ENCODE measurements at regions not wholly inside any gene's neighbourhood (a gene's known extent, or its start where the extent isn't known, plus 50 kb on each side); places are given as distances from the start of the nearest gene placed in this dataset.
A peak's percentile ranks its signal among the peaks of the same experiment; 100 is the strongest.

GRCh38 chr11:10930972-10931760 is 73.3 kb upstream of the ZBED5 start:
- H3K79me2 ChIP-seq (ENCODE audit: control insufficient read depth, insufficient read depth, low read length, unreplicated experiment), result no peaks in the 10 kb centered on the region
- H3K4me1 ChIP-seq (ENCODE audit: control insufficient read depth, insufficient read depth, low read length, unreplicated experiment), result peaks cover 19% of the 10 kb centered on the region
- peak overlapping the region; percentile 87 for H2AFZ ChIP-seq (ENCODE audit: low read length, unreplicated experiment)
- H3K4me3 ChIP-seq (ENCODE audit: low read depth, low read length), result peak overlapping the region; percentile 87
- no peaks in the 10 kb centered on the region for H3K36me3 ChIP-seq (ENCODE audit: insufficient read depth, low read length)
- peak overlapping the region; percentile 85 for H3K27ac ChIP-seq (ENCODE audit: low read depth, low read length)
- no peaks in the 10 kb centered on the region for H3K27me3 ChIP-seq (ENCODE audit: insufficient read depth, low read length)

GRCh38 chr11:10930224-10930971 is 72.5 kb upstream of the ZBED5 start:
- H3K79me2 ChIP-seq (ENCODE audit: control insufficient read depth, insufficient read depth, low read length, unreplicated experiment), result no peaks in the 10 kb centered on the region
- peaks cover 19% of the 10 kb centered on the region for H3K4me1 ChIP-seq (ENCODE audit: control insufficient read depth, insufficient read depth, low read length, unreplicated experiment)
- peak overlapping the region; percentile 85 for H3K27ac ChIP-seq (ENCODE audit: low read depth, low read length)
- no peaks in the 10 kb centered on the region for H3K27me3 ChIP-seq (ENCODE audit: insufficient read depth, low read length)
- peak overlapping the region; percentile 87 for H3K4me3 ChIP-seq (ENCODE audit: low read depth, low read length)
- H3K36me3 ChIP-seq (ENCODE audit: insufficient read depth, low read length), result no peaks in the 10 kb centered on the region
- peak overlapping the region; percentile 87 for H2AFZ ChIP-seq (ENCODE audit: low read length, unreplicated experiment)

- Histone ChIP-seq H3K36me3 (ENCODE audit: insufficient read depth, low read length) (no peaks in the 10 kb centered on the region), H3K27ac (ENCODE audit: low read depth, low read length) (no peak overlapping the region), H2AFZ (ENCODE audit: low read length, unreplicated experiment) (no peak overlapping the region), H3K79me2 (ENCODE audit: control insufficient read depth, insufficient read depth, low read length, unreplicated experiment) (no peaks in the 10 kb centered on the region), H3K27me3 (ENCODE audit: insufficient read depth, low read length) (no peaks in the 10 kb centered on the region), H3K4me1 (ENCODE audit: control insufficient read depth, insufficient read depth, low read length, unreplicated experiment) (peaks cover 15% of the 10 kb centered on the region), H3K4me3 (ENCODE audit: low read depth, low read length) (no peak overlapping the region)
These were observed 69.7 kb upstream of the ZBED5 start for GRCh38 chr11:10927538-10927937.

- Histone ChIP-seq H3K4me1 (ENCODE audit: control insufficient read depth, insufficient read depth, low read length, unreplicated experiment) (peaks cover 15% of the 10 kb centered on the region), H3K4me3 (ENCODE audit: low read depth, low read length) (no peak overlapping the region), H3K27me3 (ENCODE audit: insufficient read depth, low read length) (no peaks in the 10 kb centered on the region), H3K79me2 (ENCODE audit: control insufficient read depth, insufficient read depth, low read length, unreplicated experiment) (no peaks in the 10 kb centered on the region), H3K36me3 (ENCODE audit: insufficient read depth, low read length) (no peaks in the 10 kb centered on the region), H3K27ac (ENCODE audit: low read depth, low read length) (no peak overlapping the region), H2AFZ (ENCODE audit: low read length, unreplicated experiment) (no peak overlapping the region)
These were observed 69.0 kb upstream of the ZBED5 start for GRCh38 chr11:10926801-10927211.

GRCh38 chr11:10925149-10925926 is 67.5 kb upstream of the ZBED5 start:
- Histone ChIP-seq H3K27ac (ENCODE audit: low read depth, low read length) (no peak overlapping the region), H3K4me1 (ENCODE audit: control insufficient read depth, insufficient read depth, low read length, unreplicated experiment) (peaks cover 15% of the 10 kb centered on the region), H3K36me3 (ENCODE audit: insufficient read depth, low read length) (no peaks in the 10 kb centered on the region), H3K4me3 (ENCODE audit: low read depth, low read length) (no peak overlapping the region), H3K79me2 (ENCODE audit: control insufficient read depth, insufficient read depth, low read length, unreplicated experiment) (no peaks in the 10 kb centered on the region), H3K27me3 (ENCODE audit: insufficient read depth, low read length) (no peaks in the 10 kb centered on the region), H2AFZ (ENCODE audit: low read length, unreplicated experiment) (no peak overlapping the region)

GRCh38 chr11:10923882-10924281 is 66.0 kb upstream of the ZBED5 start:
- Histone ChIP-seq H3K36me3 (ENCODE audit: insufficient read depth, low read length) (no peaks in the 10 kb centered on the region), H3K4me1 (ENCODE audit: control insufficient read depth, insufficient read depth, low read length, unreplicated experiment) (peaks cover 18% of the 10 kb centered on the region)

GRCh38 chr11:10922892-10923291 is 65.0 kb upstream of the ZBED5 start:
- Histone ChIP-seq H3K27ac (ENCODE audit: low read depth, low read length) (no peak overlapping the region), H3K36me3 (ENCODE audit: insufficient read depth, low read length) (no peaks in the 10 kb centered on the region), H3K4me3 (ENCODE audit: low read depth, low read length) (no peak overlapping the region), H3K4me1 (ENCODE audit: control insufficient read depth, insufficient read depth, low read length, unreplicated experiment) (peaks cover 18% of the 10 kb centered on the region), H3K27me3 (ENCODE audit: insufficient read depth, low read length) (no peaks in the 10 kb centered on the region), H3K79me2 (ENCODE audit: control insufficient read depth, insufficient read depth, low read length, unreplicated experiment) (no peaks in the 10 kb centered on the region), H2AFZ (ENCODE audit: low read length, unreplicated experiment) (no peak overlapping the region)

More at GRCh38 chr11:10923882-10924281, 66.0 kb upstream of the ZBED5 start:
- no peaks in the 10 kb centered on the region for H3K27me3 ChIP-seq (ENCODE audit: insufficient read depth, low read length)
- H3K79me2 ChIP-seq (ENCODE audit: control insufficient read depth, insufficient read depth, low read length, unreplicated experiment), result no peaks in the 10 kb centered on the region
- no peak overlapping the region for H3K4me3 ChIP-seq (ENCODE audit: low read depth, low read length)
- H3K27ac ChIP-seq (ENCODE audit: low read depth, low read length), result no peak overlapping the region
- no peak overlapping the region for H2AFZ ChIP-seq (ENCODE audit: low read length, unreplicated experiment)

- H3K36me3 ChIP-seq (ENCODE audit: insufficient read depth, low read length), result no peaks in the 10 kb centered on the region
- no peak overlapping the region for H2AFZ ChIP-seq (ENCODE audit: low read length, unreplicated experiment)
- no peaks in the 10 kb centered on the region for H3K79me2 ChIP-seq (ENCODE audit: control insufficient read depth, insufficient read depth, low read length, unreplicated experiment)
- H3K4me1 ChIP-seq (ENCODE audit: control insufficient read depth, insufficient read depth, low read length, unreplicated experiment), result peaks cover 3% of the 10 kb centered on the region
- no peak overlapping the region for H3K27ac ChIP-seq (ENCODE audit: low read depth, low read length)
- H3K27me3 ChIP-seq (ENCODE audit: insufficient read depth, low read length), result no peaks in the 10 kb centered on the region
- no peak overlapping the region for H3K4me3 ChIP-seq (ENCODE audit: low read depth, low read length)
These were observed 63.0 kb upstream of the ZBED5 start for GRCh38 chr11:10920875-10921274.

GRCh38 chr11:10920205-10920604 is 62.4 kb upstream of the ZBED5 start:
- Histone ChIP-seq H3K4me3 (ENCODE audit: low read depth, low read length) (no peak overlapping the region), H3K4me1 (ENCODE audit: control insufficient read depth, insufficient read depth, low read length, unreplicated experiment) (peaks cover 3% of the 10 kb centered on the region), H3K27me3 (ENCODE audit: insufficient read depth, low read length) (no peaks in the 10 kb centered on the region), H3K79me2 (ENCODE audit: control insufficient read depth, insufficient read depth, low read length, unreplicated experiment) (no peaks in the 10 kb centered on the region), H2AFZ (ENCODE audit: low read length, unreplicated experiment) (peak overlapping the region; percentile 50), H3K27ac (ENCODE audit: low read depth, low read length) (no peak overlapping the region; the same call in 1 of the 2 replicates), H3K36me3 (ENCODE audit: insufficient read depth, low read length) (no peaks in the 10 kb centered on the region)

- no peaks in the 10 kb centered on the region for H3K79me2 ChIP-seq (ENCODE audit: control insufficient read depth, insufficient read depth, low read length, unreplicated experiment)
- H3K27me3 ChIP-seq (ENCODE audit: insufficient read depth, low read length), result no peaks in the 10 kb centered on the region
- no peaks in the 10 kb centered on the region for H3K36me3 ChIP-seq (ENCODE audit: insufficient read depth, low read length)
- H3K4me1 ChIP-seq (ENCODE audit: control insufficient read depth, insufficient read depth, low read length, unreplicated experiment), result peaks cover 3% of the 10 kb centered on the region
- no peak overlapping the region for H3K27ac ChIP-seq (ENCODE audit: low read depth, low read length)
- no peak overlapping the region for H3K4me3 ChIP-seq (ENCODE audit: low read depth, low read length)
- H2AFZ ChIP-seq (ENCODE audit: low read length, unreplicated experiment), result no peak overlapping the region
These were observed 60.8 kb upstream of the ZBED5 start for GRCh38 chr11:10918698-10919097.

Data from ACC112 (cell line).